Fibroblast of lung (primary cell): ENCODE measurements at regions not wholly inside any gene's neighbourhood (a gene's known extent, or its start where the extent isn't known, plus 50 kb on each side); places are given as distances from the start of the nearest gene placed in this dataset.

Experiments used
- DNase-seq, 2 donors: peaks; one replicate each; pipeline versions ENCODE4 v3.0.0 to v3.0.0-alpha.2; 2010; ENCODE audit warnings: low read depth in 2 of 2
- H2AFZ ChIP-seq: 2 replicates; pipeline ENCODE4 v1.5.1; 2012; ENCODE audit warnings: low read length, control low read depth, inconsistent platforms
- H3K27ac ChIP-seq: 2 replicates; pipeline ENCODE4 v1.5.1; 2011; ENCODE audit warnings: low read length, control low read depth; ENCODE audit not compliant: insufficient read depth
- H3K27me3 ChIP-seq: 2 replicates; pipeline ENCODE4 v1.5.1; 2011; ENCODE audit warnings: mild to moderate bottlenecking, low read length; ENCODE audit not compliant: control insufficient read depth, insufficient read depth
- H3K36me3 ChIP-seq: 2 replicates; pipeline ENCODE4 v1.5.1; 2011; ENCODE audit warnings: low read length; ENCODE audit not compliant: control insufficient read depth, insufficient read depth
- H3K4me1 ChIP-seq: 2 replicates; pipeline ENCODE4 v1.5.1; 2011; ENCODE audit warnings: low read length; ENCODE audit not compliant: control insufficient read depth, insufficient read depth; ENCODE audit errors: extremely low read depth
- H3K4me2 ChIP-seq: 2 replicates; pipeline ENCODE4 v1.5.1; 2011; ENCODE audit warnings: low read length, control low read depth; ENCODE audit not compliant: insufficient read depth; ENCODE audit errors: extremely low read depth
- H3K4me3 ChIP-seq, 4 experiments: fragments of 200-600 bp in 1 of 4; sonication (generic) in 1 of 4; replicated peaks in 1 of 4; 2 replicates each; pipeline ENCODE4 v1.5.1; 2011 to 2016; ENCODE audit warnings: low read length in 4 of 4, low read depth in 3 of 4, mild to moderate bottlenecking in 3 of 4, control low read depth in 2 of 4, inconsistent platforms in 1 of 4, mixed read lengths in 1 of 4; ENCODE audit not compliant: insufficient read depth in 1 of 4; ENCODE audit errors: control extremely low read depth in 1 of 4
- H3K79me2 ChIP-seq: 2 replicates; pipeline ENCODE4 v1.5.1; 2012; ENCODE audit warnings: mild to moderate bottlenecking, low read length, inconsistent platforms; ENCODE audit not compliant: control insufficient read depth, insufficient read depth
- H3K9ac ChIP-seq: 2 replicates; pipeline ENCODE4 v1.5.1; 2011; ENCODE audit warnings: mild to moderate bottlenecking, low read length, control low read depth; ENCODE audit not compliant: insufficient read depth
- H3K9me3 ChIP-seq: 2 replicates; pipeline ENCODE4 v1.5.1; 2012; ENCODE audit warnings: low read depth, low read length; ENCODE audit not compliant: control insufficient read depth, insufficient read depth
- H4K20me1 ChIP-seq: 2 replicates; pipeline ENCODE4 v1.5.1; 2011; ENCODE audit warnings: low read length; ENCODE audit not compliant: control insufficient read depth, insufficient read depth; ENCODE audit errors: extremely low read depth
- CTCF ChIP-seq, 2 donors: IDR thresholded peaks in 1 of 2; conservative IDR thresholded peaks in 1 of 2; 1 replicate in 1 of 2; 2 replicates in 1 of 2; pipeline ENCODE4 v1.5.1; 2011 to 2012; ENCODE audit warnings: low read length in 2 of 2, control low read depth in 1 of 2, inconsistent platforms in 1 of 2, low read depth in 1 of 2, mild to moderate bottlenecking in 1 of 2
- EZH2 ChIP-seq: IDR thresholded peaks from 2 replicates; pipeline ENCODE4 v1.5.1; 2012; ENCODE audit warnings: low read length, control low read depth, mild to moderate bottlenecking; ENCODE audit errors: missing control alignments

- Histone ChIP-seq H2AFZ (no peak overlapping the region), H3K4me3 (no peak overlapping the region), H3K4me1 (no peaks in the 10 kb centered on the region), H4K20me1 (no peaks in the 10 kb centered on the region), H3K9ac (no peak overlapping the region), H3K4me2 (no peak overlapping the region), H3K27ac (no peak overlapping the region), H3K79me2 (no peaks in the 10 kb centered on the region), H3K9me3 (no peaks in the 10 kb centered on the region), H3K36me3 (no peaks in the 10 kb centered on the region), H3K27me3 (no peaks in the 10 kb centered on the region)
- TF ChIP-seq EZH2 (no peak), CTCF (conservative IDR thresholded peaks at IDR 0.05 in 1 of 2, IDR thresholded peaks at IDR 0.05 in 1 of 2; ENCODE audit: low read depth in 1 of 2, low read length in 2 of 2) (no peak)
- DNase-seq, result no peak
Measured at GRCh38 chr12:83739607-83740006, 1052.9 kb downstream of the TMTC2 start.

- Histone ChIP-seq H3K9ac (no peak overlapping the region), H3K79me2 (no peaks in the 10 kb centered on the region), H3K4me3 (no peak overlapping the region), H3K27ac (no peak overlapping the region), H2AFZ (no peak overlapping the region), H3K27me3 (no peaks in the 10 kb centered on the region), H3K4me1 (no peaks in the 10 kb centered on the region), H4K20me1 (no peaks in the 10 kb centered on the region), H3K4me2 (no peak overlapping the region), H3K9me3 (no peaks in the 10 kb centered on the region), H3K36me3 (no peaks in the 10 kb centered on the region)
- no peak for DNase-seq
- TF ChIP-seq EZH2 (no peak), CTCF (conservative IDR thresholded peaks at IDR 0.05 in 1 of 2, IDR thresholded peaks at IDR 0.05 in 1 of 2; ENCODE audit: low read depth in 1 of 2, low read length in 2 of 2) (no peak)
Measured at GRCh38 chr12:83710851-83711250, 1024.1 kb downstream of the TMTC2 start.

- Histone ChIP-seq H2AFZ (no peak overlapping the region), H3K79me2 (no peaks in the 10 kb centered on the region), H3K4me1 (no peaks in the 10 kb centered on the region), H4K20me1 (no peaks in the 10 kb centered on the region), H3K4me2 (no peak overlapping the region), H3K27ac (no peak overlapping the region), H3K4me3 (no peak overlapping the region), H3K27me3 (no peaks in the 10 kb centered on the region), H3K9me3 (no peaks in the 10 kb centered on the region), H3K36me3 (no peaks in the 10 kb centered on the region), H3K9ac (no peak overlapping the region)
- no peak for DNase-seq
- TF ChIP-seq EZH2, result no peak
- TF ChIP-seq CTCF (conservative IDR thresholded peaks at IDR 0.05 in 1 of 2, IDR thresholded peaks at IDR 0.05 in 1 of 2; ENCODE audit: low read depth in 1 of 2, low read length in 2 of 2), result no peak
Measured at GRCh38 chr12:83709899-83710298, 1023.2 kb downstream of the TMTC2 start.
